ENCODE measurements at regions not wholly inside any gene's neighbourhood (a gene's known extent, or its start where the extent isn't known, plus 50 kb on each side); places are given as distances from the start of the nearest gene placed in this dataset.

DNA sequence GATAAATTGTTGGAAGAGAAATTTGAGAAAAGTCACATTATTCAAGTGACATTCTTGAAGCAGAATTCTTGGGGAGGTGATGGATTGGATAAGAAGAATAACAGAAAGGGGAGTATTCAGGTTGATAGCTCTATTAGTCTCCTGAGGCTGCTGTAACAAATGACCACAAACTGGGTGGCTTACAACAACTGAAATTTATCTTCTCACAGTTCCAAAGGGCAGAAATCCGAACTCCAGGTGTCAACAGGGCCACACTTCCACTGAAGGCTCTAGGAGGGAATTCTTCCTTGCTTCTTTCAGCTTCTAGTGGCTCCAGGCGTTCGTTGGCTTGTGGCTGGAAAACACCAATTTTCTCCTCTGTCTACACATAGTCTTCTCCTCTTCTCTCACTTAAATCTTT, 99.8 kb downstream of the TES start:
- DNase-seq: no peak

DNA sequence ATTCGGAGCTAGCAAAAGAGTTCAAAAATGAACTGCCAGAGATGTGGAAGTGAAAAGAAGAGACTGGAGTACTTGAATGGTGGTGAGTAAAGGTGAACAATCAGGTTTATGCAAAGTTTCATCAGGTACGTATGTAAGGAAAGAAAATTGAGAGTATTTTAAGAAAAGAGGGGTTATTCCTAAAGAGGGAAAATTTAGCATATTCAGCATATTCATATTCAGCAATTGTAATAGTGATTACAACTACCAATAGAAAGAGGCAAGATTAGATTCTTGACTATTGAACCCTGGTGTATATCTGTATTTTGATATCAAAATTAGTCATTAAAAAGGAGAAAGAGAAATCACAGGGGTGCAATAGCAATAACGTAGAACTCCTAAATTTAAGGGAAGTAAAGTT, 100.9 kb downstream of the TES start:
- DNase-seq: no peak

DNA sequence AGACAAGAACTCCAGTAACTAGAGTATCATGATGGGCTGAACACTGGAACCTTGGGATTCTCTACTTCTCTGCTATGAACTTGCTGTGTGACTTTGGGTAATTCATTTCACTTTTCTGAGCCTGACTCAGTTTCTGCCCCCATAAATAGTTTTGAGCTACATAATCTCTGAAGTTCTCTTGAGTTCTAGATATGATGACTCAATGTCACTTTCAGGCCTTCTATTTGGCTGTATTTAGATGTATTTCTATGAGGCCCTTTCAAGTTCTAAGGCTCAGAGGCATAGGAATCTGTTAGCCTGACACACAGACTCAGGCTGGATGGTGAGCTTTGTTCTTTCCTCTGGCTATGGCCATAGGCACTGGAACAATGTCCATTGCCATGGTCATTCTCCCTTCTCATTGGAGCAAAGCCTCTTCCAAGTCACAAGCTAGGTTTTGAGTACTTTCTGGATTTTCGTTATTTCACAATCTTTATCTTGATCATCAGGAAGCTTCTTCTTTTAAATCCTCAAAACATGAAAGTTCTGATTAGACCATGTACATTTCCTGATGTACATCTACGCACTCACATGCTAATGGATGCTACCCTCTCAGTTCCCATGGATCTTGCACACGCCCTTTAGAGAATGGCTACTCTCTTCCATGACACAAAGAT, 101.6 kb downstream of the TES start:
- DNase-seq: no peak

DNA sequence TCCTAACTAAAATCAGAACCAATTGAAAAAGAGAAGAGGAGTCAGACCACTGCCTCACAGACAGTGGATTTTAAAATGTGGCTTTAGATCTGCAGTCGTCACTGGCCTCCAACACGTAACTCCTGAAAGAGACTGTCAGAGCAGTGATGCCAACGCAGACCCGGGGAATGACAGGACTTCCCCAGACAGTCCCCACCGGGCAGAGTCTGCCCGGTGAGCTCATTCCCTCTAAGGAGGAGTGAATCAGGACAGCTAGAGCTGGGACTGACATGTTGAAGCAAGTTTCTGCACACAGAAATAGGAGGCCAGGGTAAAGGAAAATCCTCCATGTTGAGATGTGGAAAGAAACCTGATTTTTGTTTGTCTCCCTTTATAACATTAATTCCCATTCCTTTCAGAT, 105.0 kb downstream of the TES start:
- DNase-seq: no peak

DNA sequence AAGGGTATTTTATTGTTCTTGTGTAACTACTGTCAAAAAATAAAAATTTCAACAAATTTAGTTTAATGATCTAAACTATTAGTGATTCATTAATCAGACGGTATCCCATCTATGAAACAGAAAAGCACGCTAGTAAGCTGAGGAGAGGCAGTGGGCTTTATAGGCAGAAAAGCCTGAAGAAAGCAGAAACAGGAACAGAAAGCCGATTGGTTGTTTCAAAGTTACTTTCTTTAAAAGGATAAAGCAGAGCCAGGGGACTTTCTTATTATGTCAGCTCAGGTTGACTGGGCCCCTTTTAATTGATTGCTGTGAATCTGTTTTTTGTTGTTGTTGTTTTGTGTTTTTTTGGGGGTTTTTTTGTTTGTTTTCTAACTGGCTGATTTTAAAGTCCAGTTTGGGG, 105.5 kb downstream of the TES start:
- no peak for DNase-seq

DNA sequence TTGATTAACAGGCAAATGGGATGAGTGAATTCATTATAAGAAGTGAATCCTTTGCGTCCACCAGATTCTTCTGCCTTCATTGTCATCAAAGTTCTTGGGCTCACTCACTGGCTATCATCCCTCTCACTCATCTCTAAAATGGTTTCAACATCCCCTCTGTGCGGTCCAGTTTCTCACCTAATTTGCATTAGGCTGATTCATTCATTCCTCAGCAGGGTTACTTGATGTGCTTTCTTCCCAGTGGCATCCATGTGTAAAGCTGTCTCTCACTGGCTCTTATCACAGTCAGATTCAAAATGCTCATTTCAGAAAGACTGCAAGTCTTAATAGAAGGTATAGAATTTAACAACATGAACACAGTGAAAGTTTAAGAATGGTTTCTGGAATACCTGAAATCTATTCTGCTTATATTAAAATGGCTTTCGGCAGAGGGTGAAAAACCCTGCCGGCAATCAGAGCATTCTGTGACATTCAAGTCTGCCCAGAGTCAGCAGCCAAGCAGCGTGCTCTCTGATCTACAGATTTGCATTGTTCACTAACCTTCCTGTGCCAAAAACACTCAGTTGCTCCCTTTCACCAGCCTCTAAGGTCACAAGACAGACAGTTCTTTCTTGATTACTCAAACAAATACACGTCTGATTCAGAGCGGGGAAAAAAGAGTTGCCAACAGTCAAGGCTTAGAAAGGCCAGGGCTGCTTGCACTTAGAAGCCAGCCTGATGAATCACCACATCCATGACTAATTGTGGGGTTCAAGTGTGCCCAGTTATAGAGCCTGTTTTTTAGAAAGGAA, 106.7 kb downstream of the TES start:
- no peak for DNase-seq

DNA sequence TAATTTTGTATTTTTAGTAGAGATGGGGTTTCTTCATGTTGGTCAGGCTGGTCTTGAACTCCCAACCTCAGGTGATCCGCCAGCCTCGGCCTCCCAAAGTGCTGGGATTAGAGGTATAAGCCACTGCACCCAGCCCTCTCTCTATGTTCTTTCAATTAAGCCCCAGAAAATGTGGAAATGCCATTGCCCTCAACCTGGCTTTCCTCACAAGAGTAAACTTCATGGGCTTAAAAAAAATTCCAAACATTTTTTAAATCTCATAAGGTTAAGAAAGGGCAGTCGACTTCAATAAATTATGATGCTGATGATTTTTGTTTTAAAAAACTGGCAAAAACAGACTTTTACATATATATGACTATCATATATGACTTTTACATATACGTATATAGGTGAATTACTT, 107.6 kb downstream of the TES start:
- DNase-seq: no peak

DNA sequence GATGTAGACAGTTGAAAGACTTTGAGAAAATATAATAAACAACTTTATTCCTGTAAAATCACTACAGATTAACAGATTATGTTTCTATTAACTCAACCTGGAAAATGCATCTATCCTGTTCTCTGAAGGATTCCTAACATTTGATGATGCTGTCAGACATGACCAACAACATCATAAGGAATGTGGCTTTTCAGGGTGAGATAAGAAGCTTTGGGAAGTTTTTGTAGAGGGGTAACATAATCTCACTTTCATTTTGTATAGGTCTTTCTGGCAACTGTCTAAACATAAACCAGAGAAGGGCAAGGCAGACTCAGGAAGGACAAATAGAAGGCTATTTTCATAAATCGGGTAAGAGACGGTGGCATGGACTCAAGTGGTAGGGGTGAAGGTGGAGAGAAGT, 112.2 kb downstream of the TES start:
- DNase-seq: no peak

DNA sequence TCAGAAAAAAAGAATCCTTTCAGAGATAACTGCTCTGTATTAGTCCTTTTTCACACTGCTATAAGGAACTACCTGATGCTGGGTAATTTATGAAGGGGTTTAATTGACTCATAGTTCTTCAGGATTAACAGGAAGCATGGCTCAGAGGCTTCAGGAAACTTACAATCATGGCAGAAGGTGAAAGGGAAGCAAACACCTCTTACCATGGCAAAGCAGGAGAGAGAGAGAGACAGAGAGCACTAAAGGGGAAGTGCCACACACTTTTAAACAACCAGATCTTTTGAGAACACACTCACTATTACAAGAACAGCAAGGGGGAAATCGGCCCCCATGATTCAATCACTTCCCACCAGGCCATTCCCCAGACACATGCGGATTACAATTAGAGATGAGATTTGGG, 114.2 kb downstream of the TES start:
- DNase-seq: no peak

DNA sequence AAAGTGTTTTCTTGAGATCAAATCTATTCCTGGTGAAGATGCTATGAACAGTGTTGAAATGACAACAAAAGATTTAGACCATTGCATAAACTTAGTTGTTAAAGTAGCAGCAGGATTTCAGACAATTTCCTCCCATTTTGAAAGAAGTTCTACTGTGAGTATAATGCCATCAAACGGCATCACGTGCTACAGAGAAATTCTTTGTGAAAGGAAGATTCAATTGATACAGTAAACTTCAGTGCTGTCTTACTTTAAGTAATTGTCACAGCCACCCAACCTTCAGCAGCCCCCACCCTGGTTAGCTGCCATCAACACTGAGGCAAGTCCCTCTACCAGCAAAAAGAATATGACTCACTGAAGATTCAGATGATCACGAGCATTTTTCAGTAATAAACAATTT, 115.2 kb downstream of the TES start:
- DNase-seq: no peak

DNA sequence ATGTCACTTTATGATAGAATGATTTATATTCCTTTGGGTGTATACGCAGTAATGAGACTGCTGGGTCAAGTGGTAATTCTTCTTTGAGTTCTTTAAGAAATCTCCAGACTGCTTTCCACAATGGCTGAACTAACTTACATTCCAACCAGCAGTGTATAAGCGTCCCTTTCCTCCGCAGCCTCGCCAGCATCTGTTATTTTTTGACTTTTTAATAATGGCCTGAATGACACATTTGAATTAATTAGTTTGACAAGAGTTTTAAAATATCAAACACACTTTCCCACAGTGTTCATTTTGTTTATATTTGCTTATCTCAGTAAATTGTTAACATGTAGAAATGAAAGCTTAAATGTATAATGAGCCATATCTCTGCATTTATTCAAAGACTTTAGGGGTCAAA, 116.8 kb downstream of the TES start:
- DNase-seq: no peak

DNA sequence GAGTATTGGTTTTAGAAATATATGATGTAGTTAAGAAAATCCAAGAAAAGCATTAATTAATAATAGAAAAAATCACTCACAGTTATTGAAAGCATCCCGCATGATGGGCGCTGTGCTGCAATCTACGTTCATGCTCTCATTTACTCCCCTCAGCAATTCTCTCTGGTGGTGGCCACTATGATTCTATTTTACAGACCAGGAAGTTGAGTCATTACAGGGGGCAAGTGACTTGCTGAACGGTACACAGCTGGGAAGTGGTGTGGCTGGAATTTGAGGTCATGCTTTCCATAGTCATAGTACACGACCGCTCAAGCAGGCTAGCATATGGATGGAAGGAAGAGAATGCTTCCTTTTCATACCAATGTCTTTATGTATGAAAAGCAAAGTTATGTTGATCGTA, 117.4 kb downstream of the TES start:
- DNase-seq: no peak

DNA sequence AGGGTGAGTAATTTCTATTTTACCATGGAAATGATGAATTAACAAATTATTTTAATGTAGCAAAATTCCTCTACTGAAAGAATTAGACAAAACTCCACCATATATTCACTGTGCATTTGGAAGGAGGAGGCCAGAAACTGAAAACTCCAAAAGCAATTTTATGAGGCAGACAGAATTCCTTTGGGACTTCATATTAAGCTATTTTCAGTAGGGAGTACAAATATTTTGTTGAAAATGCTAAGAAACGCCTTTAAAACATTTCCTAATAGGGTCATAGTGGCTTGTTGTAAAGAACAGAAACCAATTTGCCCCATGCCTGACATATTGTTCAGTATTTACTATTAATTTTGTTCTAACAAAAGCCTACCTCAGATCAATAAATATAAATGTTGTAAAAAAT, 117.8 kb downstream of the TES start:
- DNase-seq: no peak

DNA sequence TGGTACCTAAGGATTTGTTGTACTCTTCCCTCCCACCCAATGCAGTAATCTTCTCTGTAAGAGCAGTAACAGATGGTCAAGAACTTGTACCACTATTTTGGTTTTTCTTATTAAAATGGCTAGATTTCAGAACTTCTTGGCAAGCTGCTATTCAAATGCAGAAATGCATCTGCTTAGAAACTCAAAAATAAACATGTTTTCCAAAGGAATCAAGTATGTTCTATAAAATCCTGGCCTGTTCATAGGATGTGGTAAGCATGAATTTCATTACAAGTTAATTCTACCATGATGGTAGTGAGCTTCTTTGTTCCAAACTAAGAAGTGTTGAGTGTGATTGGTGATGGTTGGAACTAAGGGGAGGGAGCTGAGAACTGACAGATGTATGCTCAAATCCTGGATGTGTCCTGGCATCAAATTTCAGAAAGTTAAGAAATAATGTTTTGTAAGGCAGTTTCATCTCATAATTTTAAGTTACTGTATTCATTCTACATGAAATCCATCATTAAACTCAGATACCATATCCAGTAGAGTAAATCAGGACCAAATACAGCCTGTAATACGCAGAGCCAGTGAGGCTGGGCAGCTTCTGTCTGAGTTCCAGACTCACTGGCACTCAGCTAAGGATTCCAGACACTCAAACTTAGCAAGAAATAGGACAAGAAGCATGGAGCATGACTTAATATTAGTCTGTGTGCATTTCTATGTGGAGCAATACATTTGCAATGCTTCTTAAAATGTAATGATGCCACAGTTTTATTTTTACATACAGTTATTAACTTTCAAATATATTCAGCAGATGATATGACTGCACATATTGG, 119.6 kb downstream of the TES start:
- DNase-seq: no peak

DNA sequence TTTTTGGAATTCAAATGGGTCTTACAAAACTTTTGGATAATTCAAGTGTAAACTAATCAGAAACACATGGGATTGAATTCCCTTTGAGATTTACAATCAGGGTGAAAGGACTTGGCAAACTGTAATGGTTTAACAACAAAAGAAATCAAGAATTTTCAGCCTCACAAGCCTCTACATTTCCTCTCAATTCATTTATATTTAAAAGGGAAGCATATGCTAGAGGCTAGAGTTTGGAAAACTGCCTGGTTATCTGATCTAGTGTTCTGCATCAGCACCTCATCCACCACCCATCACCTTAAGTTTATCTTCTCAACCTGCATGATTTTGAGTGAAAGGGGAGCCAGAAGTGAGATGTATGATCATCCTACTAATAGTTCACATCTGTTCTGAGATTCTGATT, 120.7 kb downstream of the TES start:
- no peak for DNase-seq

DNA sequence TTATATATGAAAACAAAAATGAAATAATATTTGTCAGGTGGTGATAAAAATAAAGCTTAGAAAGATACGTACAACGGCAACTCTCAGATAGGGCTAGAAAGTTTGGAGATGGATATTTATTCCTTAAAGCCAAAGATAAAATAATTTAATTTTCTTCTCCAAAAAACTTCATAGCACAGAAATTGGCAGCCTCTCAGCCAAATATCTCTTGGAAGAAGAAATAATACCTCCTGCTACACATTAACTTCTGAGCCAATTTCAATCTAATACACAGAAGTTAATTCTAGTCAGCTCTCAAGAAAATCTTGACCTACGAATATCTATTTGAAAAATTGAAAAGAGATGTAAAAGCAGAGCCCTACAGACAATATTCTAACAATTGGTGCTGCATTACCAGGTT, 122.4 kb downstream of the TES start:
- no peak for DNase-seq

DNA sequence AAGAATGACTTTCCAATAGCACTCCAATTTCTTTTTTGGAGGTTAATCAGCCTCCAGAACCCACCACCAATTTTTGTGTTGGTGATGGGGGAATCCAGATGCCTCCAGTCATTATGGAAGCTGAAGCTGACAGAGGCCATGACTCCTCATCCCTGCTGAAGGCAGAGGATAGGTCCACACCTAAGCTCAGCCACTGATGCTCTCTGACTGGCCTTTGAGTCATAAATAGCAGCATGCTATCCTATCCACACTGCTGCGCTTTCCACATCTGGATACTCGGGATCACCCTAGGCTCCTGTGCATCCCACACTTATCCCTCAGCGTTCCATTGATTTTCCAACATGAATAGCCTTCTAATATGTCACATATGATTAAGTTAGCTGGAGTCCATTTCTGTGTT, 124.2 kb downstream of the TES start:
- DNase-seq: no peak

DNA sequence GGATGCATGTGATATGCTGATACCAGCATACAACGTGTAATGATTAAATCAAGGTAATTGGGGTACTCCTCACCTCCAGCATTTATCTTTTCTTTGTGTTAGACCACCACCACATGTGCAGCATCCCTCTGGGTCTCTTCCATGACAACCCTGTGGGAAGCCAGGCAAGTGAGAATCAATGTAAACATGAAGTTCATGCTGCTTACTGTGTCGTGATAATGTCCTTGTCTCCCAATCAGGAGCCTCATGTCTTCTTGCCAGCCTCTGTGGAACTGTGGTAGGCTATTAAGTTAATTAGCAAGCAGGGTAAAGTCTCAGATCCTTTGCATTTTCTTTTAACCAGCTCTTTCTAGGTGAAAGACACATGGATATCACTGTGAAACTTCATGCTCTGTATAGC, 126.7 kb downstream of the TES start:
- DNase-seq: no peak

DNA sequence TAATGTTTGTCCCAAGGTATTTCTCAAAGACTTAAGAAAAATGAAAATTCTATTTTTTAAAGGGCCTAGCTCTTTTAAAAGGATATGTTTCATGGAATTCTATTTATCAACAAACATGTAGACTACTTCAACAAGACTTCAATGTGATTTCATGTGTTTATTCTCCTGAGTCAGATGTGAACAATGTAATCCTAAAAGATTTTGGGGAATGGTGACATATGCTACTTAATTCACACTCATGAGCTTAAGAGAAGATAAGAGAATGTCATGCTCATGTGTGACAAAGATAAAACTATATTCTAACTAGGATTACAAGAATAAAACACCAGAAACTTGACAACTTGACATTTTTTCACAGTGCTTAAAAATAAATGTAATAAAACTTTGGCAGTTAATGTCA, 127.5 kb downstream of the TES start:
- no peak for DNase-seq

DNA sequence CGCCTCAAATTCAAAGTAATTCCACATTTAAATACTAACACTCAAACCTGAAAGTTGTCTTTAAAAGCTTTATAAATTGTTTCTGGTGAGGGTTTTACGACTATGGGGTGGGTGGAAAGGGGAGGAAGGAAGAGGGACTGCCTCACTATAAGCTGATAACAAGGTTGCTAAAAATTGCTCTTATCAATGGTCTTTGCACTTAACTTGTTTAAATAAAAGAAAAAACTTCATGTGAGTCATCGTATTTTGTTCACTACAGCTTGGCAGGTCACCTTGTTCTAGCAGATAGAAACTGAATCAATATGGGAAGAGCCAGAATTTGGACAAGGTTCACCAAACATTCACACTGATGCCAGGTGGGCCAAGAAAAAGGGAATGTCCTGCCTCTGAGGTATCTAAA, 129.2 kb downstream of the TES start:
- DNase-seq: no peak

DNA sequence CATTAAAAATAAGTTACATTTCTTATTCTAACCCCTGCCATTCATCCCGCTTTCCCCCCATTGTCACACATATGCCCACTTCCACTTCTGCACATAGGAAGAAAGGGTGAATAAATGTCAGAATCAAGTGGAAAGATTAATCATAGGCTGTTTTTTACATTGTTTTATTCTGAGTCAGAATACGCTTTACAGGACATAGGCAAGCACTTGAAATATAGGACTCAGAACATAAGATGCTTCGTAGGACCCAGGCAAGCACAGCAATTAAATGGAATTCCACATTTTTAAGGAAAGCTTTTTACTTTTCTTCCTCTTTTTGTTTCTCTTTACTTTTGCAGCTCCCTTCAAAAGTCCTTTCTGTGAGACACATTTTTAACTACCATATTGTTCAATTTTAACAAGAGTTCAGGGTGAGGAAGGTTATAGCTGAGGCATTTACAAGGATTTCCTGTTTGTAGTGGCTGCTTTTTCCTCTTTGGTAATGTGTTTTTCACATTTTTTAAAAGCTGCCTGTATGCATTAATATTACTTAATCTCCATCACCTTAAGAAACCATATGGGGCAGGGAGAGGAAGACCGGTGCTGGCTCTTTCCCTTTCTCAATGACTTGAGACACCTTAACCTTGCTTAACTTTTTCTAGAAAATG, 130.0 kb downstream of the TES start:
- no peak for DNase-seq

DNA sequence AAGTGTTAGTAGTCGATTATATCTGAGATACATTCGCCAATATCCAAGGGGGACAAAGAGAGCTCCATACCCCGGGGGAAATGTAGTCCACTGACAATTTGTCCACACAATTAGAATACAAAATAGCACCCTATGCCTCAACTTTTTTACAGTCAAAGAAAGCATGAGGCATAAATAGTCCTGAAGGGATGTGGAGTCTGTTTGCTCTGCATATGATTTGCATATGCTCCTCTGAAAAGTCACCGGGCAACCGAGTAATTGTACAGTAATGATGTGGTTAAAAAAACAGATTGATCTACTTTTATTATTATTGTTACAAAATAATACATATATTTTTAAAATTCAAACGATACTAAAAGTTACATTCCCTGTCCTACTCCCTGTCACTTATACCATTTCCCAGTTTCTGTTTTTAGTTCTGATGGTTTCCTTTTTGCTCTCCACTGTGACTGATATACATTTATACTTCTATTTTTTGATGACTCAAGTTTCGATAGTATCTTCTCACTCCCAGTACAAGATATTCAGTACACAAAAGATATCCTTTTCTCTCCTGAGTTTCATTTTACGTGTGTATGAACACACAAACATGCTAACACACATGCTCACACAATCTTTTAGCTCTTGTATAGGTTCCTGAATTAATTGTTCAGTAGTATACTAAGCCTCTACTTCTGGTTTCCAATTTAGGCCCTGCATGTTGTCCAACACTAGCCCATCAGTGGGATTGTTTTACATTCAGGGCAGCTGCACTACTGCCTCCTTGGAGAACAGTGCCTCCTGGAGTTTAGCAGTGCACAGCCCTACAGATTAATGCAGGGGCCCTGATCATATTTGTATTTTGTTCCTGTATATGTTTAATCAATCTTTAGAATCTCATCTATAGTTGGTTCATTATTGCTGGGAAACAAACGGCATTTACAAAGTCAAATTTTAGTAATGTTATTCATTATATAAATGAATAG, 130.9 kb downstream of the TES start:
- DNase-seq: no peak

Data from NCI-H748 treated with DMSO at 0.1 percent for 48 hours (cell line).